K562 (cell line): ENCODE measurements at regions not wholly inside any gene's neighbourhood (a gene's known extent, or its start where the extent isn't known, plus 50 kb on each side); places are given as distances from the start of the nearest gene placed in this dataset.

Source experiments
- CTCF ChIP-seq, 3 experiments: IDR thresholded peaks in 2 of 3; conservative IDR thresholded peaks in 1 of 3; 2 replicates each; pipeline ENCODE4 v1.5.1; 2011 to 2012; ENCODE audit warnings: low read length in 3 of 3, mild to moderate bottlenecking in 3 of 3, control low read depth in 2 of 3, improper control_type of control experiment in 1 of 3, inconsistent platforms in 1 of 3, low read depth in 1 of 3, mixed read lengths in 1 of 3, moderate library complexity in 1 of 3; ENCODE audit not compliant: insufficient read depth in 2 of 3
- NFE2L1 ChIP-seq: fragments of 450-650 bp; IDR thresholded peaks from 2 replicates; pipeline ENCODE4 v1.6.1; 2016; ENCODE audit warnings: missing genetic modification characterization, low read depth, mild to moderate bottlenecking, missing compliant biosample characterization, moderate library complexity, borderline replicate concordance
- SNIP1 ChIP-seq: fragments of 450-650 bp; IDR thresholded peaks from 2 replicates; pipeline ENCODE4 v1.7.1; 2017; ENCODE audit warnings: low read depth, mild to moderate bottlenecking

GRCh38 chr22:49599039-49599438, 228.6 kb downstream of the BRD1 start:
- TF ChIP-seq CTCF (IDR thresholded peaks at IDR 0.05 in 2 of 3, conservative IDR thresholded peaks at IDR 0.05 in 1 of 3; ENCODE audit: insufficient read depth in 2 of 3, low read depth in 1 of 3, low read length in 3 of 3), result no peak
- no peak for TF ChIP-seq NFE2L1 (tag)
- no peak for TF ChIP-seq SNIP1
